ENCODE measurements at regions not wholly inside any gene's neighbourhood (a gene's known extent, or its start where the extent isn't known, plus 50 kb on each side); places are given as distances from the start of the nearest gene placed in this dataset.

GRCh38 chr4:19693936-19694570 is 557.7 kb upstream of the SLIT2 start:
- no peak for DNase-seq

DNA sequence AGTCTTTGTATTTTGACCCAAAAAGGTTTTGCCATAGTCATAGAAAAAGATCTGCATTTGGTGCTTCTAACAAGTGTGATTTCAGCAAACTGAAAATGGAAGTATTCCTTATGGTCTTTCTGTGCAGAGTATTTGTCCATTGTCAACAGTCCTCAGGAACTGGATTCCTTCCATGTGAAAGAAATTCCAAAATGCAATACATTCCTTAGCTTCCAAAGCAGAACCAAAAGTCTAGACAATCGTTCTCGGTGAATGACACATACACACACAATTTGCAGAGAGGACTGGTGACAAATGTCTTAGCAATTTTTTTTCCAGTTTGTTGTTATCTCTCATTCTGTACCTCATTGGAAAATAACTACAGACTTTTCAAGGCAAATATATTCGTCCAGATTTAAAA is 562.2 kb upstream of the SLIT2 start:
- no peak for DNase-seq

GRCh38 chr4:19686456-19686855 is 565.2 kb upstream of the SLIT2 start:
- DNase-seq = no peak

- DNase-seq = no peak
Observed at GRCh38 chr4:19684084-19684483, 567.6 kb upstream of the SLIT2 start.

DNA sequence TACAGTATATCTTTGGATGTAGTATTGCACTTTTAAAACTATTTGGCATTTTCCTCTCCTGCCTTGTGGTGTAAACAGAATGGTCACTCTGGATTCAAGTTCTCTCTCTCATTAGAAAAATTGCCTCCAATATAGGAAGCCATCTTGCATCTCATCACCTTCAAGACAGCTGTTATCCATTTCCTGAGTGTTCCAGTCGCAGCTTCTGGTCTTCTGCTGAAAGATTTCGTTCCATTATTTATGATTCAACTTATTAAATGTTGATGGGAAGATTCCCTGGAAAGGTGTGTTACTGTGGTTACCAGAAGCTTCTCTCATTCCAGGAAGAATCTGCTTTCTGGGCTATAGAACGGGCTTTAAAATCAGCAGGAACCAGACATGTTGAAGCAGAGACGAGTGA is 568.3 kb upstream of the SLIT2 start:
- DNase-seq = no peak

DNA sequence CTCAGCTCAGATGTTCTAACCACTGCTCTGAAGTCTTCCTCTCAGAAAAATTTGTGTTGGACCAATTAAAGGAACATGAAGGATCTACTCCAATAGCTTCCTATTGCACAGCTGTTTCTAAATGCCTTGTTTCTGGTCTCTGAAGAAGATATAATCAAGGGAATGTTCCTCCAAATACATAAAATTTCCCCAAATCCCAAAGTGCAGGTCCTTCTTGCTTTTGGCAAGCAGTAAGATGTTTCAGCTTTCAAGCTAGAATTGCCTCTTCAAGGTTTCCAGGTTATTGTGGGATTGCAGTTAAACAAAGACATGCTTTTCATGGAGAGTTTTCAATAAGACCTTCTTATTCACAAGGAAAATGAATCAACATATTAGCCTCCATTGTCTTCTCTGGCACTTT is 574.5 kb upstream of the SLIT2 start:
- no peak for DNase-seq

DNA sequence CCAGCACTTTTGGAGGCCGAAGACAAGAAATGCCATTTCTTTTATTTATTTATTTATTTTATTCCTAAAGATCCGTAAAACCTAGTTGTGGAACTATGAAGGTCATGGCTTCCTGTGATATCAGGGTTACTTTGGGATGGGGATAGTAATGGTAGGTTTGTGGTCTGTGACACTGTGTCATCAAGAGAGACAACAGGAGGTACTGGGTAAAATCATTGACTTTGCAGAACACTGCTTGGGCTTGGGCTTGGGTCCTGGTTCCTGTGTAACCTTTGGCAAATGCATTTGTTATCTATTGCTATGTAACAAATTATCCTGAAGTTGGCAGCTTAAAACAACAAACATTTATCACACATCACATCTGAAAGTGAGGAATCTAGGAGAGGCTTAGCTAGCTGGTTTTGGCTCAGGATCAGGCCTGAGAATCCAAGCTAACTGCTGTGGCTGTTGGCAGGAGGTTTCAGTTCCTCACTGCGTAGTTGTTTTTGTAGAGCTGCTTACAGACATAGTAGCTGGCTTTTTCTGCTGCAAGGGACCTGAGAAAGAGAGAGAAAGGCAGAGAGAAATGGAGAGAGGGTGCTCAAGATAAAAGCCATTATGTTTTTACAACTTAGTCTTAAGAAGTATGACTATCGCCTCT is 576.4 kb upstream of the SLIT2 start:
- DNase-seq = no peak

DNA sequence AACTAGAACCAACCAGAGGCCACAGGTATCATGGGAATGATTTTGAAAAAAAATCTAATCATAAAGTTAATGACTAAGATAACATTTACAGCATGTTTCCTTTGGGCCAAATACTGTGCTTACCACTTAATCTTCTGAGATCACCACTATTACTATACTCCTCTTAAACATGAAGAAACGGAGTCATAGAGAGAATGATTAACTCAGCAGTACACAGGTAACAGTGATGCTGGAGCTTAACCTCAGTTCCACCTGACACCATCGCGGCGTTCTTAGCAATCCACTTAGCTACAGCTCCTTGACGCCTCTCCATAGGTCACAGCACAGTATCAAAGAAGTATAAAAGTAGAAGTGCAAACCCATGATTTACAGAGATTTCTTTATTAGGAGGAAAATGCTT is 592.6 kb upstream of the SLIT2 start:
- DNase-seq = no peak

GRCh38 chr4:19657856-19658255 is 593.8 kb upstream of the SLIT2 start:
- DNase-seq = no peak

- no peak for DNase-seq
Observed at GRCh38 chr4:19655666-19656065, 596.0 kb upstream of the SLIT2 start.

DNA sequence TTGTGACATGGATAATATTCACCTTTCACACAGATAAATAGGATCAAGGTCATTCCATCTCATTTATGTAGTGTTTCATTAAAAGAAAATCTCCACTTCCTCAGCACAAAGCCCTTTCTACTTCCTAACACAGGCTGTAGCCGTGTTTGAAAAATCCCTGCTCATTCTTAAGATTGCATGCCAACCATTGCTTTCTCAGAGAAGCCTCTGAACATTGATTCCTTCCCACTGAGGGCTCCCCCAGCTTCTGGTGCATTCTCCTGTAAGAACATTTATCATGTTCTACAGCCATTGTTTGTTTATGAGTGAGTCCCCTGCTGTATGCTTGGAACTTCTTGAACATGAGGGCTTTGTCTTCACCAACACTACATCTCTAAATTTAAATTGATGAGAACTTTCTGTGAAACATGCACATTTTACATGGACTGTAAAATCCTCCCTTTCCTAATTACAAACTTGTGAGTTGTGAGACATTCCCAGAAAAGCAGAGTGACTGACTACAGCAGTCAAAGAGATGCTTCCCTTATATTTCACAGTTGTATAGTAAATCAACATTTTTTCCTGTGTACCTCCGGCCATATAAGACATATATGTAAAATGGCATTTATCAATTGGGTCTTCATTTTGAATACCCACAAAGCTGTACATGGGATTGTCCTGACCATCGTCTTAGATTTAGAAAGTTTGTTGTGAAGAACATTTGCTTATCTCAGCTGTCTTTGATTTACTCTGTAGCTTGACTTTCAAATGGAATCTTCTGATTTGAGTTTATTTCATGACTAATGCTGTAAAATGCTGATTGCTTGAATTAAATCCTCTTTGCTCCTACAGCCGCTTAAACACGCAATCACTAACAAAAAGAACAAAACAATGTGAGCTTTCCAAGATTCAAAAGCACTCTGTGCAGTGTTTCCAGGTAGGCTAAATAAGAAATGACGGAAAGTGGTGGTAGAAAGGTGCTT is 600.5 kb upstream of the SLIT2 start:
- DNase-seq = no peak

DNA sequence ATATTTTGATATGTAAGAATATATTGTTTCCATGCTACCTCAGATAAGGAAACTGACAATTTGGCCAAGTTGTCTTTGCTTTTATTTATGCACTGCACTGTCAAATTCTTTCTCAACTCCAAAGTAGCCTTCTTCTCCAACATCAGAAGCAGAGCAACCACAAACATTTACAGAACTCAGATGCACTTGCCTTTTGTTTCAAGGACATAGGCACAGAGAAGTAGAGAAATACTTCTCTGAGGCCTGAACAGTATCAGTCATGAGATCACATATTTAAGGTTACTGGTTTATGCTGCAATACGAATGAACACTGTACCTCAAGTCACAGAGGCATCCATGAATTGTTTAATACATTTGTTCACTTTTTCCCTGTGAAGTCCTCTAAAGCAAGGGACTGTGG is 606.1 kb upstream of the SLIT2 start:
- no peak for DNase-seq

DNA sequence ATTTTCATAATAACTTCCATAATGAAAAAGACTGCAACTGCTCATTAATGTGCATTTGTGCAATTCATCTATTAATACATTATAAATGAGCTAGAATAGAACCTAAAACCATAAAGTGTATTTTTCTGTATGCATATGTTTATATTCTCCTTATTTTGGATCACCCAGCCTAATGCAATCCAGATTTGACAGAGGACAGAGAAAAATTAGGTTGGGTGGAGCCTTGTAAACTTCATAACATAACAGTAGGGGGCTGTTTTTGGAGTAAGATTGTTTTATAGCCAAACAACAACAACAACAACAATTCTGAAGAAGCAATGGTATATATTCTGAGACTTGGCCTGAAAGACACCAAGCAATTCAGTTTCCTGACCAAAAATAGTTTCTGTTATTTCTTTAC is 615.3 kb upstream of the SLIT2 start:
- no peak for DNase-seq

- no peak for DNase-seq
Observed at GRCh38 chr4:19631814-19632213, 619.9 kb upstream of the SLIT2 start.

DNA sequence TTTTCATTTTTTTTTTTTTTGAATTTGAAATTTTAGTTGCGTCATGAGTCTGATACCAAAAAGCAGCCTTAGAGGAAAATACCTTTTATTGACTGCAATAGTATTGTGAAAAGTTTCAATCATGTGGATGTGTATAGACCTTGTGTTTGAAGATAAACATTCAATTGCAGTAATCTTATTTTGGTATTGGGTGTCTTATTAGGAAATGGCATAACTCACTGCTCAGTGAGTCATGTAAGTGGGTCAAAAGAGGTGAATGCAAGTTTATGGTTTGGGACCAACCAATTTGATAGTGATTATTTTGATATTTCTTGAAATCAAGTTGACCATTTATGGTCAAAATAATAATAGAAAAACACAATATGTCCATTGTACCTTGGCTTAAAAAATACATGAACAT is 627.8 kb upstream of the SLIT2 start:
- DNase-seq = no peak

GRCh38 chr4:19615086-19615689 is 636.5 kb upstream of the SLIT2 start:
- no peak for DNase-seq

DNA sequence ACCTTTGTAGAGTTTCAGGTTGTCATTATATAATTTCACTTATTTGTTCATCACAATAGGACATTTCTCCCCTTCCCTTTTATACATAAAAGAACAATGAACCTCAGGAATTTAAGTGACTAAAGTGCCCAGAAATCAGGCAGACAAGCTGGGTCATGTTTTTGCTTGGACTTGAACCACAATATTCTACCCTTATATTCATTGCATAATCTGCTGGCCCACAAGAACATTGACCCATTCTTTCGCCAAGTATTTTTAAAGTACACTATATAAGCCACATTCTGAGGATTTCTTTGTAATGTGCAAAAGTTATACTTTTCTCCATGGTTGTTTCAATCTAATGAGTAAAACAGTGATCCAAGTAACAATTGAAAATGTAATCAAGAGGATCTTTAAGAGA is 637.5 kb upstream of the SLIT2 start:
- DNase-seq = no peak

- DNase-seq = no peak
Observed at GRCh38 chr4:19596342-19596741, 655.4 kb upstream of the SLIT2 start.

DNA sequence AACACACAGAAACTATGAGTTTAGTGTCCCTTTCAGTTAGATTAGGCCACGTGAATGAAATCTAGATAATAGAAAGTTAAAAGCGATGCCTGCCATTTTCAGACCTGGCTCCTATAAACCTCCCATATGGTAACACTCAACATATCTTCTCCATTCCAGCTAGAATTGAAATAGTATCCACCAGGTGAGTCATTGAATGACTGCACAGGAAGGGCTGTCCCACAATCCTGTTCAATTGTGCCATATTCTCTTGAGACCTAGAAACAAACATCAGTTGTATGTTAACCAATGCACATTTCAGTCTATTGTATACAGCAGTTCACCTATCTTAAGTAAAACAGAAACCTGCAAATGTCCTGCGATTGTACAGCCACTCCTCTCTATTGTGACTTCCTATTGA is 659.3 kb upstream of the SLIT2 start:
- DNase-seq = no peak

GRCh38 chr4:19583827-19584569 is 667.7 kb upstream of the SLIT2 start:
- no peak for DNase-seq

DNA sequence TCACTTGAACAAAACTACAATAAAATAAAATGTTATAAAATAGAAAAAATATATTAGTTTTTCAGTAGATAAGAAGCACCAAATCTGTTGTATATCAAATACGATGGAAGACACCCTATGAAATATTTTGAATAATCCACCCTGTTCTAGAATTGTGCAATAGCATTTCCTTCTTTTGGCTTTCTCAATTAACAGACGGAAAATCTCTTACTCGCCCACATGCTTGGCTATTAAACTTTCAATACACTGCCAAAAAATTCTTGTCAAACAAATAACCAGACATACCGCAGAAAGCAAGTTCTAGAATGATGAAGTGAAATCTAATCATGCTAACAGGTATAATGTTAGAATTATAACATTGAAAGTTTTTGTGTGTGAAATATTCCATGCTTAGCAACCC is 671.6 kb upstream of the SLIT2 start:
- no peak for DNase-seq

DNA sequence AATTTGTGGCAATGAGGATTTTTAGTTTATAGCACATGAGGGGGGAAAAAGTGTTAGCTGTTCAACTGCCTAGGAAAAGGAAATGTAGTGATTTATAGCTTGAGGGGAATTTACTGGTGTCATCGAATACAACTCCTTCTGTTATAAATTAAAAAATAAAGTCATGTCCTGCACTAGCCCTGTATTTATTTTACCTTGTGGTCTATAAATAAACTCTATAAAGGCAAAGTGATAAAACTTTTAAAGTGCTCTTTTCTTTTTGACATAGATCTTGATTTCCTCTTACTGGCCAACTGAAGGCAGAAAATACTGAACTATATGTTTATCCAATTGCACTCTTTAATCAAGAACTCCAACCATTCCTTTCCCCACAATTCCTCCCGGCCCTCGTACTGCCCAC is 672.1 kb upstream of the SLIT2 start:
- no peak for DNase-seq

- DNase-seq = no peak
Observed at GRCh38 chr4:19577097-19577496, 674.6 kb upstream of the SLIT2 start.

All from stimulated activated naive CD4-positive, alpha-beta T cell treated with Interleukin-2 at 50 U/mL for 16 hours (primary cell).